GM19328 (cell line): ENCODE measurements at regions not wholly inside any gene's neighbourhood (a gene's known extent, or its start where the extent isn't known, plus 50 kb on each side); places are given as distances from the start of the nearest gene placed in this dataset.
"Not testable (repeated sequence)": the region's sequence is repeated elsewhere in the genome, so short reads cannot be mapped to it uniquely, and the experiment has no call there.

Experiments used
- ATAC-seq: cut with Tn5 transposase; IDR thresholded peaks from one replicate; pipeline ENCODE4 v1.9.1; 2021; ENCODE audit warnings: mild to moderate bottlenecking, moderate library complexity; ENCODE audit not compliant: unreplicated experiment

DNA sequence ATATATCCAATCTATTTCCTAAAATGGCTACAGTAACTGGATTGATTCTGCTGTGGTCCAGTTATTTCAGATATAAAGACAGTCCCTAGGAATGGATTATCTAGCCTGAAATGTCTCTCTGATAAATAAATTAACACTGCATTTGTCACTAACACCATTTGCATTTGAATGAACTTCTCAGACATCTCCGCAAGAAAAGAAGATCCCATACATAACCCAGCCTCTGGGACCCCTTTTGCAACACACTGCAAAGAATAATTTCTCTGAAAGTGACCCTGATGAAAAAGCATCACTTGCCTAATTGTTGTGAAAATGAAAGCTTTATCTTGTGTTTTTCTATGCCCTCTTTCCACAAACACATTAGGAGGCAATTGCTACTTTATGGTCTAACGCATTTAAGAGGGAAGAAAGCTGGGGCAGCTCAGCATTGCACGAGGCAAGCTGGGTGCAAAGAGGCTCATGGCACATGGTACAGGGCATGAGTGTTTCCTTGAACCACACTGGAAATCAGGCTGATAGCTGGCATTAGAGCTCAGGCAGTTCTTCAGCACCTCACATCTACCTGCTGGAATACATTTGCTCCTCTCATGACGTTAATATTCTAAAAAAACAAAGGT is 379.9 kb downstream of the IRS2 start:
- ATAC-seq, result no peak

DNA sequence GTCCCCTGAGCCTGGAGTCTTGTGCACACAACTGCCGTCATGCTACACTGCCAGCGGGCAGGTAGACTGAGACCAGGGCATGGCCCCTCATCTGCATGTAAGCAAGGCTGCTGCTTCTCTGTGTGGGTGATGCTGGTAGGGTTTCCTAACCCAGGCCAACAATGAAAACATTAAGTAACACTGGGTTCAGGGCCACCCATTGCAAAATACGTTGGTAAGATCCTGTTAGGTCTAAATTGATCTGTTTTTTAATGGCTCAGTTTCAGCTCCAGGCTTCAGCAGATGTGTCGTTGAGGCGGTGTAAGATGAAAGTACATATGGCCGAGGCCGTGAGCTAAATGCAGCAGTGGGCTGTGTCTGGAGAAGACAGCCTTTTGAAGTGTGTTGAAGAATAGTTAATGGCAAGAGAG is 383.4 kb downstream of the IRS2 start:
- no peak for ATAC-seq

DNA sequence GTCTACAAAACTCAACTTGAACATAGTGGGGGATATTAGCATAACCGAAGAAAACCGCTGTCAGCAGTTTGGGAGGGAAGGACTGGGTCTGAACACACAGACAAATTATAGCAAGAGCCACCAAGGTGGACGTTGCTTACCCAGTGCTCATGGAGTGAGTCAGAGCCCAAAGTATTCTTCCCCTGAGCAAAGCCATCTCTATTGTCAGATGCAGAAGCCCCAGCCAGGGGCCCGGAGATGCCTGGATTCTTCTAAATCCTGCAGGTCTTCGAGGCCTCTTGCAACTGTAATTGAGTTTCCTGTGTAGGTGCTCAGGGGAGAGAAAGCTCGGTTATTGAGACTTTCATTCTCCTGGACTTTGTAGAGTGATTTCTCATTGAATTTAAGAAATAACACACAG is 384.5 kb downstream of the IRS2 start:
- no peak for ATAC-seq

DNA sequence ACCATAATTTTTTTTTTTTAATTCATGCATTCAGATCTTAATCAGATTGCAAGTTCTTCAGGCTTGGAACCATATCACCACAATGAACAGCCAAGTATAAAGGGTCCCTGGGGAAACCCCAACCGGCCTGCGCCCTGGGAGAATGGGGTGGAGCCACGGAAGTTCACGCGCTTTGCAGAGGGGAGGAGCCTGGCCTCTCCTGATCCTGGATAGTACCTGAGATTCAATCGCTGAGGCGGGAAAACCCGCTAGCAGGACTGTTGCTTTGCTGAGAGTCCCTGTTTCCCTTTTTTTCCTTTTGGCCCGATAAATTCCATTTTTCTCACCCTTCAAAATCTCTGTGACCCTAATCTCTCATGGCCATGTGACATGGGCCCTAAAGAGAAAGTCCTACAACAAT is 385.1 kb downstream of the IRS2 start:
- no peak for ATAC-seq

DNA sequence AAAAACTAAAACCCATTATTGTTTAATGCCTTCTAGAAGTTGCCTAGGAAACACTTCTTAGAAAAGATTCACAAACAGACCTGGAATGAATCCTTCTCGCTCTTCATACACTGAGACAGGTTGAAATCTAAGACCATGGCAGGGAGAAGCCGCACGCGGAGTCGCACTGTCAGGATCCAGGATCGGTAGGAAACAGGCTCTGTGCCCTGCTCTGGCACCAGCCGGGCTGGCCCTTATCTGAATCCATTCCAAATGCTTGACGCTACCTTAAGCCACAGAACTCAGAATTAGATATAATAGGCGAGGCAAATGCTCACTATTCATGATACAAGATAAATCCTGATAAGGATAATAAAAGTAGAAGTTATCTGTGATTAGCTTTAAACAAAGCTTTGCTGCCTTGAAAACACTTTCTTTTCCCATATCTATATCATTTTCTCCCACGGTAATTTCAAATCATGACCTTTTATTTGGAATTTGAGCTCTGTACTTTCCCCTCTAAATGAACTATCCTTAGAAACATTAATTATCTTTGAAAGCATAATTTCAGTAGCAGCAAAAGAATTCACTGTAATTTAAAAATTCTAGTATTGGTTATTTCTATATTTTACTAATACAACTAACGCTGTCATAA is 385.6 kb downstream of the IRS2 start:
- ATAC-seq, result no peak

DNA sequence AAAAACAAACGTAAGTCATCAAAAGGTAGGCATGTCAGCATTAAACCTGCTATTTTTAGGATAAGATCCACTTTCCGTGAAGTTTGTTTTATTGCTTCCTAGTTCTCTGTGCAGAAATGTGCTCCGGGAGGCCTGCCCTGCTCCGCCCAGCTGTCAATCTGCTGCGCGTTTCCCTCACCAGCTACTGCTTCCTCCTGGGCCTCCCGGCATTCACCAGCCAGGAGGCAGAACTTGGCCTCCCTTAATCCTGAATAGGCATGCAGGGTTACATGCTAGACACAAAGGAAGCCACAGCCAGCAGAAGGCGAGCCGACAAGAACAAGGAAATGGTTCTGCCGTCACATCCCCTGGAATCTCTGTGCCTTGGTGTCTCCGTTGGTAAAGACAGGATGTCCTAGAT is 386.2 kb downstream of the IRS2 start:
- ATAC-seq, result no peak

DNA sequence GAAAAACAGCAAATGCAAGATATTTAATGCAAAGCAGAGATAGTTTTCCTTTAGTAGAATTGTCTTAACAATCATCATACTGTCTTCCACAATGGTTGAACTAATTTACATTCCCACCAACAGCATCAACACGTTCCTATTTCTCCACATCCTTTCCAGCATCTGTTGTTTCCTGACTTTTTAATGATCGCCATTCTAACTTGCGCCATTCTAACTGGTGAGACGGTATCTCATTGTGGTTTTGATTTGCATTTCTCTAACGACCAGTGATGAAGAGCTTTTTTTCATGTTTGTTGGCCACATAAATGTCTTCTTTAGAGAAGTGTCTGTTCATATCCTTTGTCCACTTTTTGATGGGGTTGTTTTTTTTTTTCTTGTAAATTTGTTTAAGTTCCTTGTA is 388.3 kb downstream of the IRS2 start:
- ATAC-seq, result not testable (repeated sequence)

DNA sequence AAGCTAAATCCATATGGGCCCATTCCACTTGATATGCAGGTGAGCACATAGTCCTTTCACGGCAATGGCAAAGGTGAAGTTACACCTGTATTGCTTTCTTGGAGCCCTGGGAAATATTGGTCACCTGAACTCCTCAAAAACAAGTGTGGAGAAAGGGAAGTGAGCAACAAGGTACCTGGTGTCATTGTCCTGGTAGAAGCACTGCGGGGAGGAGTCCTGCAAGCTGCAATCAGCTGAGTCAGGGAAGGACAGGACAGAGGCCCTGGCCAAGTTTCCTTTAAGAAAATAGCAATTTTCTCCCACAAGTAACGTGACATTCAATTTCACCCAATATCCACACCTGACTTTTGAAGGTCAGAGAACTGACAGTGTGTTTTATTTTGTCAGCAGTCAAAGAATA is 389.1 kb downstream of the IRS2 start:
- no peak for ATAC-seq

DNA sequence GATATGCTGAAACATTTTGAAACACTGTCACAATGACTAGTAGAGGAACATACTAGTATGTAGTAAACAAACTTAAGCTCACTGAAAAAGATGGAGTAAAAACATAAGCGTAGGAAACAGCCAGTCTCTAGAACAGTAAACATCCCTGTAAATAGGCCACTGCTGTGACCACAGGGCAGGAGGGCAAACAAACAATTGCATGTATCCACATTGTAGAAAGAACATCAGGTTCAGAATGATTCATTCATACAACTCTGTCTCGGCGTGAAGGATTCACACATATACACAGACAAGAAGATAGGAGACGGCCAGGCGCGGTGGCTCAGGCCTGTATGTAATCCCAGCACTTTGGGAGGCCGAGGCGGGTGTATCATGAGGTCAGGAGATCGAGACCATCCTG is 390.1 kb downstream of the IRS2 start:
- no peak for ATAC-seq

DNA sequence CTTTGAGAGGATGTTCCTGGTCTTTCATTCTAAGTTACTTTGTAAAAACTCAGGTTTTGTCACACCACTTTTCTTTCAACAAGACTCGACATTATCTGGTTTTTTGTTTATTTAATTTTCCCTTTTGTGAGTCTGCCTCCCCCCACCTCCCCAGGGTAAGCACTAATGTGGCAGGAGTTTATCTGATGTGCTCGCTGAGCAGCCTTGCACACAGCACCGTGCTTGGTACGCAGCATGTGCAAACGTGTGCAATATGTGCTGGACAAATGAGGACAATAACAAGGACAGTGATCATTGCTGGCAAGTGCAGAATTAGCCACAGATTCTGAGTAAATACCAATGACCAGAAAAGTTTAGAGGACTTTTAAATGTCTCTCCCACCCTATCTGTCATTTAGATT is 391.4 kb downstream of the IRS2 start:
- no peak for ATAC-seq

DNA sequence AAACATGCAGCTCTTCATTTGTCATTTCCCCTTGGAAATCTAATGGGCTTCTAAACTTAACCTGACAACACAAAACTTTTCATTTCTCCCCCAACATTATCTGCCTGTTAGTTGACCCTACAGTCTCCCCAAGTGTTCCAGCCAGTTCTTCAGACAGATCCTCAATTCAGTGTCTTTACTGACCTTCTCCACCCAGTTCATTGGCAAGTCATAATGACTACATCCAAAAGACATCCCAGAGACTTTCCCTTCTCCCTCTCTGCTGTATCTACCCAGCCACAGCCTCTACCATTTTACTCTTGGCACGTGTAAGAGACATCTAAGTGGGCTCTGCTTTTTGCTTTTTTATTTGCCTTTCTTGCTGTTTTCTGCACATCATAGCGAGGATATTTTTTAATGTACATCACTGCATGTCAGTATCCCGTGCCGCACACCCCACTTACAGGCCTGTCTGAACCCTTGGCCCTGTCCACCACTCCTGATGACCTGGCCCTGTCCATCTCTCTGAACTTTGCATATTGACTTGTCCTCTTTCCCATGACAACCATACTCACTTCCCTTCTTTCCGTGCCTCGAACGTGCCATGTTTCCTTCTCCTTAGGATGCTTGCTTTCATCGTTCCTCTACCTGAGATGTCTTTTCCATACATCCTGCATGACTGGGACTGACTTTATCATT is 391.9 kb downstream of the IRS2 start:
- ATAC-seq, result no peak

DNA sequence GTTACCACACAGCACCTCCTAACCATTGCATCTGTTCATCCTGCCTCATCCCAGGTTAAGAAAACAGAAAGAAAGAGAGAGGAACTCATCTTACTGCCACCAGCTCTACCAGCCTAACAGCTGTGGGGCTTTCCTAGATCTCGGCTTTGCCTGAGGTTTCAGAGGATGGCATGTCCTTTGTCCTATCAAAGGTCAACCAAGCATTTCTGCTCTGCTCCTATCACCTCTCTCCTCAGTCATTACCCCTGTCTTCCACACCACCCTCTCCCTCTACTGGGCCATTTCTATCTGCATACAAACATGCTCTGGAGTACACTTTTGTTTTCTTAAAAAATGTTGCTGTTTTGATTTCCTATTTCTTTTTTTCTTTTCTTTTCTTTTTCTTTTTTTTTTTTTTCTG is 393.3 kb downstream of the IRS2 start:
- no peak for ATAC-seq

DNA sequence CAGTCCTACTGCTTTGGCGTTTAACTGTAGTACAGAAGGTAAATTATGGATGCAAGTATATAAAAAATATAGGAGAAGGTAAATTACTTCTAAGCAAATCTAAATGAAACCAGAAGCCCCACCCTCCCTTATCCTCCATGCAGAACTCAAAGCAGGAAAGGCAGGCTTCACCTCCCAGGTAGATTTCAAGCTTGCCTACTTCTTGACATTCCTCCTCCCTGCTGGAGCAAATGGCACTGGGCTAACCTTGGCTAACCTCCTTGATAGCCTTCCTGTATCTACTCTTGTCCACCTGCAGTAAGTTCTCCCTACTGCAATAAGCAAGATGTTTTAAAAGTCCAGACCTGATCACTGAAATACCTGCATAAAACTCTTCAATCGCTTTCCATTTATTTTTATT is 396.0 kb downstream of the IRS2 start:
- ATAC-seq, result no peak

DNA sequence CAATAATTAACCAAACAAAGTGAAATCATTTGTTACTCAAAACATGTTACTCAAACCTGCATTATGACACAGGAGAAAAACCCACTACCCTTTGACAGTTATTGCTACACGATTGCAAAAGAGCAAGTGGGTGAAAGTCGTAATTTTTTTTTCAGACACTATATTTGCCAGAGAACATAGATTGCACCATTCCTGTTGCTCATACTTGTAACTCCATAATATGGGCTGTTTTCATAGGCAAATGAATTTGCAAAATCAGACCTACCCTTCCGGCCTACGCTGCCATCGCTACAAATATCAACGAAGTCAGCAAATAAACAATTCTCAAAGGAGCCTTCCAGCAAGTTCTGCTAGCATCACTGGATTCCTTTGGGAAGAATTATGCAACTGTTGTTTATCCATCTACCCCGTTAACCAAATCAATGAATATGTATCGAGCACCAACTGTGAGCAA is 396.5 kb downstream of the IRS2 start:
- ATAC-seq, result no peak

DNA sequence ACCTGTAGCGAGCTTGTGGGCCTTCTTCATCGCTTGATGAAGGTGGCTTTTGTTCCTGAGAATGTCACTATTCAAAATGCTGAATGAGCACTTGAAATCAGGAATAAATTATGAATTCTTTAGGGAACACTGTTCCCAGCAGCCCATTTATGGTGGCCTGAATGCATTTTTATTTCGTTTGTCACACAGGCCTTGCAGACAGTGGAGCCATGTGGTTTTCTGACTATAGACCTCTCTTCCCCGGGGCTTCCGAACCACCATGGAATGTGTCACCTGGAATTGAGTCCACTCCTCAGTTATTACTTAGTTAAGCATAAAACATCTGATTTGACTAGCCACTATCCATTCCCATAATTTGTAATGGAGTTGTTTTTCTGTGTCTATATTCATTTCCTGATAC is 396.9 kb downstream of the IRS2 start:
- ATAC-seq, result no peak

DNA sequence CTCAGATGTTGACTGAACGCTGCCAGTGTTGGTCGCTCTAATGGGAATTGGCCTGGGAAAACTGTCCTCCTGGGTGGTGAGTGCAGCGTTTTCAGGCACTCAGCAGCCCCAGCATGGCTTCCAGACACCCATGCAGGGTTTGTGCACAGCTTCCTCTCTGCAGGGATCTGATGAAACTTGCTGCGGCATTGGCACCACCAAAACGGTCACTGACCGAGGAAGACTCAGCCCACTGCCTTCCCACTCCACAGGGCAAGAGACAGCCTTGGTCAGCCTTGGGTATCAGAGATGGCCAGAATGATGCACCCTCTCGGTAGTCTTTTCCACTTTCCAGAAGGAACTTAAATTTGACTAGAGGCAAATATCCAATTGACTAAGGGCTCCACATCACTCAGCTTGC is 398.9 kb downstream of the IRS2 start:
- no peak for ATAC-seq

DNA sequence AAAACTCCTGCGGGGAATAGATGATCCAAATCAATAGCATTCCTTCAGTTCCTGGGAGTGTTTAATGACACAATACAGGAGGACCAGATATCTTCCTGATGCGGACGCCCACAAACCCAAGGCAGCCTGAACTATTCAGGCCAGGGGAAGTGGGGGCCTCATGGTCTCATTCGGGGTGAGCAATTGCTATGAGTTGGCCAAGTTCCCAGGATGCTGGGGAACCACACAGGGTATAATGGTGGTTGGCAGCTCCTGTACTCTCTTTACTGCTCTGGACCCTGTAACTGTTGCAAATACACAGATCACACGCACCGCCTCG is 401.2 kb downstream of the IRS2 start:
- no peak for ATAC-seq

DNA sequence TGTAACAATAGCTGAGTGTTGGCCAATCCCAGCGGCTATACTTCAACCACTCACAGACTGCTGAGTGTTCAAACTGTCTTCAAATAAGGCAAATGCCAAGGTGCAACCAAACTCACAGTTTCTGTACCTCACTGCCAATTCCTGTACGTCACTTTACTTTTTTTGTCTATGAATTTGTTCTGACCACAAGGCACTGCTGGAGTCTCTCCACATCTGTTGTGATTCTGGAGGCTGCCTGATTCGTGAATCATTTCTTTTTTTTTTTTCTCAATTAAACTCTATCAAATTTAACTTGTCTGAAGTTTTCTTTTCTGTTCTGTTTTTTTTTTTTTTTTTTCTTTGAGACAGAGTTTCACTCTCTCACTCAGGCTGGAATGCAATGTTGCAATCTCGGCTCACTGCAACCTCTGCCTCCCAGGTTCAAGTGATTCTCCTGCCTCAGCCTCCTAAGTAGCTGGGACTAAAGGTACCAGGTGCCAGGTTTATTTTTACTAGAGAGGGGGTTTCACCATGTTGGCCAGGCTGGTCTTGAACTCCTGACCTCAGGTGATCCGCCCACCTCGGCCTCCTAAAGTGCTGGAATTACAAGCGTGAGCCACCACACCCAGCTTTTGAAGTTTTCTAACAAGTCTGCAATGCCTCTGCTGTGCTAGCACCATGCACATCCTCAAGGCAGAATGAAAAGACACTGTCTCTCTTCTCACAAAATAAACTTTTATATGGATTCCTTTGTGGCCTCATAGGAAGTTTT is 401.7 kb downstream of the IRS2 start:
- no peak for ATAC-seq

DNA sequence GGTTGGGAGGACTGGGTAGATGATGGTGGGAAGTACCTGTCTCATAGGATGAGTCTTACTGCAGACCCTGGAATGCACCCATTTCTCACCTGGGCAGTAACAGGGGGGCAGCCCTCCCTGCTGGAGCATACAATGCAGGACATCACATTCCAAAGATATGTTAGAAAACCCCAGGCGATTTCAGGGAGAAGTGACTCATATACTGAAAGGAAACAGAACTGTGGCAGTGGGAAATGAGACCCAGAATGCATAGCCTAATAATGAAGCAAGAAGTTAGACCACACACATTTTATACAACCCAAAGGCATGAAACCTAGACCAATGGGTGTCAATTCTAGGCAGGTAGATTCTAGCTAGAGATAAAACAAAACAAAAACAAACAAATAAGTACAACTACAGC is 402.7 kb downstream of the IRS2 start:
- no peak for ATAC-seq

DNA sequence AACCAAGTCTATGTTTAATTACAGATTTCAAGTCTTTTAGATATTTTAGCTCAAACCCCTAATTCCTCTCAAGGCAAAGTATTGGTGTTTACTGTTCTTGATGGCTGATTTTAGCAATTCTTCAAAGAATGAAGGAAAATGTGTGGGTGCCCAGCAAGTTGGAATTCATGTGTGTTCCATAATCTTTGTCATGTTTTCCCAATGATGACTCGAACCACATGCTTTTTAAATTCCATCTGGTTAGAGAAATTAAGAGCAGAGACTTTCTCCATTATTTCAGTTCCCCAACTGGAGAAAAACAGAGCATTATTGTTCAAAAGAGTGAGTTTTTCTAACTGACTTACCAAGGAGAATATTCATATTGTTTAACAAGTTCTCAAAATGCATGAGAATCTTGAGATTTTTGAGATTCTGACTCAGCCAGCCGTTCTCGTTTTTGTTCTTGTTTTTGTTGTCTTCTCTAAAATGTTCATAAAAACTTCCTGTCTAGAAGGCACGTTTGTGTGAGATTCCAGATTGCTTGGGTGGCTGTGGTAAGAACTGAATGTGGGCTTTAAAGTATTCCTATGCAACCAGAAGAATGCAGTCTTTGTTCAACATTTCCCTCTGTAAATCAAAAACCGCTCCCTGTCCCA is 404.7 kb downstream of the IRS2 start:
- no peak for ATAC-seq

DNA sequence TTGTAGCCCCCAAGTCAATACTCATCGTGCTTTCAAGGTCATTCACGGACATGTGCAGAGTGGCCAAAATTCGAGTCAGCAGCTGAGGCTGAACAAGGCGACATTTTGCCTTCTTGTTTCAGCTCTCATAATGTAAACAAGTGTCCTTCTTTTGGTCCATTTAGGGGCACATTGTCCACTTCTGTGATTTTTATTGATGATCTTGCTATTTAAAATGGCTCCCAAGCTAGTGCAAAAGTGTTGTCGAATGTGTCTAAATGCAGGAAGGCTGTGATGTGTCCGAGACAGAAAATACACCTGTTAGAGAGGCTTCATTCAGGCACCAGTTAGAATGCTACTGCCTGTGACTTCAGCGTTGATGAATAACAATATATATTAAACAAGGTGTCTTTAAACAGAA is 405.9 kb downstream of the IRS2 start:
- ATAC-seq, result no peak

DNA sequence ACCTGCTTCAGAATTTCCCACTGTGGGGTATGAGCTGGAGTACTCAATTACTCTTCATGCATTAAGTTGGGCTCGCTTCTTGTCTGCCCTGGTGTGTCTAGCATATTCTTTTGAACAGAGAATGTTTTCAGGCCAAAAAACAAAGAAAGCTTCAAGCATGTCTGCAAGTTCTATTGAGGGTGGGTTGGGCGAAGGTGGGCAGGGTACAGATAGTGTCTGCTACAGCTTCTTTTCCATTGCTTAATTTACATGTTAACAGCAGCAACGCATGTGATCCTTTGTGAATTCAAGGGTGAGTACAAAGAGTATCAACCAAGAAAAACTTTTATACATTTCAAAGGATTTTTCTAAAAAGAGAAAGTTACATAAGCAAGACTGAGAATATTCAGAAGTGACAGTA is 406.5 kb downstream of the IRS2 start:
- no peak for ATAC-seq
